ENCODE measurements at regions not wholly inside any gene's neighbourhood (a gene's known extent, or its start where the extent isn't known, plus 50 kb on each side); places are given as distances from the start of the nearest gene placed in this dataset.

GRCh38 chr15:101124731-101125451 lies 127.0 kb downstream of the CHSY1 start:
- no peak for DNase-seq (ENCODE audit: low spot score)
- in situ Hi-C loops (cut with MboI; ENCODE audit: low sequenced_read_pairs, unreplicated experiment), result no loop called here
- no peak for TF ChIP-seq CTCF (IDR thresholded peaks at IDR 0.05; ENCODE audit: borderline replicate concordance, control extremely low read depth, extremely low read depth, insufficient read depth, missing control alignments)

GRCh38 chr15:101123222-101123910 lies 128.5 kb downstream of the CHSY1 start:
- no peak for DNase-seq (ENCODE audit: low spot score)
- in situ Hi-C loops (cut with MboI; ENCODE audit: low sequenced_read_pairs, unreplicated experiment), result no loop called here
- no peak for TF ChIP-seq CTCF (IDR thresholded peaks at IDR 0.05; ENCODE audit: borderline replicate concordance, control extremely low read depth, extremely low read depth, insufficient read depth, missing control alignments)

GRCh38 chr15:101122806-101123205 lies 129.0 kb downstream of the CHSY1 start:
- no peak for TF ChIP-seq CTCF (IDR thresholded peaks at IDR 0.05; ENCODE audit: borderline replicate concordance, control extremely low read depth, extremely low read depth, insufficient read depth, missing control alignments)
- in situ Hi-C loops (cut with MboI; ENCODE audit: low sequenced_read_pairs, unreplicated experiment), result no loop called here
- no peak for DNase-seq (ENCODE audit: low spot score)

- no peak for DNase-seq (ENCODE audit: low spot score)
- in situ Hi-C loops (cut with MboI; ENCODE audit: low sequenced_read_pairs, unreplicated experiment), result no loop called here
- TF ChIP-seq CTCF (IDR thresholded peaks at IDR 0.05; ENCODE audit: borderline replicate concordance, control extremely low read depth, extremely low read depth, insufficient read depth, missing control alignments), result no peak
These were observed 129.6 kb downstream of the CHSY1 start for GRCh38 chr15:101122266-101122665.

- peak; percentile 81 for DNase-seq (ENCODE audit: low spot score)
- in situ Hi-C loops (cut with MboI; ENCODE audit: low sequenced_read_pairs, unreplicated experiment), result no loop called here
- TF ChIP-seq CTCF (IDR thresholded peaks at IDR 0.05; ENCODE audit: borderline replicate concordance, control extremely low read depth, extremely low read depth, insufficient read depth, missing control alignments), result peak; percentile 33
These were observed 130.2 kb downstream of the CHSY1 start for GRCh38 chr15:101121511-101122090.

- no peak for TF ChIP-seq CTCF (IDR thresholded peaks at IDR 0.05; ENCODE audit: borderline replicate concordance, control extremely low read depth, extremely low read depth, insufficient read depth, missing control alignments)
- in situ Hi-C loops (cut with MboI; ENCODE audit: low sequenced_read_pairs, unreplicated experiment), result no loop called here
- no peak for DNase-seq (ENCODE audit: low spot score)
These were observed 130.9 kb downstream of the CHSY1 start for GRCh38 chr15:101120987-101121386.
